GM11168 (cell line): ENCODE measurements at regions not wholly inside any gene's neighbourhood (a gene's known extent, or its start where the extent isn't known, plus 50 kb on each side); places are given as distances from the start of the nearest gene placed in this dataset.

Experiments used
- in situ Hi-C: fragments of 300-500 bp; cut with MboI; formaldehyde crosslinking; loops from one replicate; pipeline ENCODE4 v1.12.0; 2022; ENCODE audit warnings: low sequenced_read_pairs; ENCODE audit not compliant: unreplicated experiment

GRCh38 chr1:168392958-168393549, 112.4 kb downstream of the TBX19 start:
- in situ Hi-C loops = no loop called here

- in situ Hi-C loops = no loop called here
Measured at GRCh38 chr1:168391851-168392681, 111.4 kb downstream of the TBX19 start.

- in situ Hi-C loops = no loop called here
Measured at GRCh38 chr1:168390271-168390670, 109.6 kb downstream of the TBX19 start.

GRCh38 chr1:168387781-168388760, 107.4 kb downstream of the TBX19 start:
- in situ Hi-C loops = no loop called here

GRCh38 chr1:168386949-168387586, 106.4 kb downstream of the TBX19 start:
- in situ Hi-C loops = no loop called here

- in situ Hi-C loops = no loop called here
Measured at GRCh38 chr1:168386492-168386891, 105.8 kb downstream of the TBX19 start.

GRCh38 chr1:168381850-168382249, 101.2 kb downstream of the TBX19 start:
- in situ Hi-C loops = no loop called here

GRCh38 chr1:168380945-168381344, 100.3 kb downstream of the TBX19 start:
- in situ Hi-C loops = no loop called here

- in situ Hi-C loops = no loop called here
Measured at GRCh38 chr1:168379104-168379860, 98.6 kb downstream of the TBX19 start.

- in situ Hi-C loops = no loop called here
Measured at GRCh38 chr1:168375566-168376300, 95.1 kb downstream of the TBX19 start.

- in situ Hi-C loops = no loop called here
Measured at GRCh38 chr1:168374566-168374965, 93.9 kb downstream of the TBX19 start.

GRCh38 chr1:168373869-168374268, 93.2 kb downstream of the TBX19 start:
- in situ Hi-C loops = no loop called here

- in situ Hi-C loops = no loop called here
Measured at GRCh38 chr1:168372861-168373371, 92.2 kb downstream of the TBX19 start.

- in situ Hi-C loops = no loop called here
Measured at GRCh38 chr1:168372307-168372706, 91.6 kb downstream of the TBX19 start.

GRCh38 chr1:168371477-168371876, 90.8 kb downstream of the TBX19 start:
- in situ Hi-C loops = no loop called here

- in situ Hi-C loops = no loop called here
Measured at GRCh38 chr1:168370586-168370985, 89.9 kb downstream of the TBX19 start.

GRCh38 chr1:168369655-168370054, 89.0 kb downstream of the TBX19 start:
- in situ Hi-C loops = no loop called here

GRCh38 chr1:168368131-168368530, 87.5 kb downstream of the TBX19 start:
- in situ Hi-C loops = no loop called here
